ENCODE measurements at regions not wholly inside any gene's neighbourhood (a gene's known extent, or its start where the extent isn't known, plus 50 kb on each side); places are given as distances from the start of the nearest gene placed in this dataset.

GRCh38 chr16:13554005-13554404 lies 365.9 kb upstream of the ERCC4 start:
- Histone ChIP-seq H3K4me2 (ENCODE audit: insufficient read depth, low read length) (no peak overlapping the region), H2AFZ (ENCODE audit: low read depth, low read length) (no peak overlapping the region), H3K4me1 (replicated peaks in 1 of 2; ENCODE audit: control insufficient read depth in 2 of 2, insufficient read depth in 2 of 2, low read length in 2 of 2) (no peaks in the 10 kb centered on the region), H3K9me3 (replicated peaks; ENCODE audit: control insufficient read depth, insufficient read depth, low read depth, low read length) (no peaks in the 10 kb centered on the region), H4K20me1 (replicated peaks; ENCODE audit: control insufficient read depth, insufficient read depth, low read length) (no peaks in the 10 kb centered on the region), H3K27ac (ENCODE audit: extremely low read depth, low read depth, low read length) (no peak overlapping the region), H3K4me3 (no peak overlapping the region), H3K9me1 (ENCODE audit: control insufficient read depth, insufficient read depth, low read length) (no peaks in the 10 kb centered on the region), H3K79me2 (ENCODE audit: control insufficient read depth, insufficient read depth, low read length) (no peaks in the 10 kb centered on the region), H3K36me3 (ENCODE audit: control insufficient read depth, insufficient read depth, low read length) (no peaks in the 10 kb centered on the region), H3K27me3 (ENCODE audit: control insufficient read depth in 2 of 2, insufficient read depth in 2 of 2, low read length in 2 of 2) (peaks cover 0 to 7% of the 10 kb centered on the region in 2 experiments; a peak in 3 of 5 replicates), H3K9ac (ENCODE audit: insufficient read depth in 1 of 2, low read depth in 2 of 2, low read length in 2 of 2) (no peak overlapping the region)
- CTCF ChIA-PET (ENCODE audit: low intra/inter-chr PET ratio): no interaction called here
- no peak for TF ChIP-seq SLC30A9 (CRISPR knock-in tag; IDR thresholded peaks at IDR 0.05)
- TF ChIP-seq NFYB (IDR thresholded peaks at IDR 0.05; ENCODE audit: extremely low read depth, insufficient read length): peak; percentile 52
- peak; percentile 5 to 39 (median 37) for DNase-seq (ENCODE audit: extremely low read depth in 1 of 4, low spot score in 3 of 4)
- intact Hi-C loops (cut with micrococcal nuclease): no loop called here
- in situ Hi-C loops (cut with MboI): no loop called here
- no peak for FAIRE-seq
- POLR2A ChIA-PET: no interaction called here
- no peak for ATAC-seq
- BruUV-seq (replicated peaks): no TSS peak

GRCh38 chr16:13554643-13555042 lies 365.3 kb upstream of the ERCC4 start:
- ATAC-seq (no peak), FAIRE-seq (no peak)
- no peak for TF ChIP-seq NFXL1 (CRISPR knock-in tag; IDR thresholded peaks at IDR 0.05)
- TF ChIP-seq ZNF655 (CRISPR knock-in tag; IDR thresholded peaks at IDR 0.05): no peak
- no peak for TF ChIP-seq TRIM25 (IDR thresholded peaks at IDR 0.05; ENCODE audit: borderline replicate concordance)
- TF ChIP-seq PHTF2 (CRISPR knock-in tag; IDR thresholded peaks at IDR 0.05): no peak
- TF ChIP-seq KLF10 (CRISPR knock-in tag; IDR thresholded peaks at IDR 0.05): no peak
- TF ChIP-seq TCF7L2 (IDR thresholded peaks at IDR 0.05; ENCODE audit: low read depth, low read length): no peak
- no peak for TF ChIP-seq TAF1 (IDR thresholded peaks at IDR 0.05; ENCODE audit: control insufficient read depth, extremely low read depth, insufficient read depth, low read length, severe bottlenecking)
- no peak for TF ChIP-seq BRF1 (IDR thresholded peaks at IDR 0.05; ENCODE audit: borderline replicate concordance, extremely low read depth, insufficient read length)
- no peak for TF ChIP-seq SRF (CRISPR knock-in tag; IDR thresholded peaks at IDR 0.05)
- no peak for TF ChIP-seq GTF2A2 (tag; IDR thresholded peaks at IDR 0.05)
- TF ChIP-seq ZNF444 (CRISPR knock-in tag; IDR thresholded peaks at IDR 0.05): no peak
- no peak for TF ChIP-seq FOXM1 (IDR thresholded peaks at IDR 0.05; ENCODE audit: low read depth)
- TF ChIP-seq FOXM1 (CRISPR knock-in tag; IDR thresholded peaks at IDR 0.05; ENCODE audit: low read depth): no peak
- no peak for TF ChIP-seq HDAC6 (IDR thresholded peaks at IDR 0.05; ENCODE audit: low read depth, low read length)

More at GRCh38 chr16:13554643-13555042, 365.3 kb upstream of the ERCC4 start:
- no TSS peak for BruUV-seq (replicated peaks)
- Histone ChIP-seq H3K79me2 (ENCODE audit: control insufficient read depth, insufficient read depth, low read length) (no peaks in the 10 kb centered on the region), H3K36me3 (ENCODE audit: control insufficient read depth, insufficient read depth, low read length) (no peaks in the 10 kb centered on the region), H3K4me3 (no peak overlapping the region), H3K4me2 (ENCODE audit: insufficient read depth, low read length) (no peak overlapping the region), H3K9ac (ENCODE audit: insufficient read depth in 1 of 2, low read depth in 2 of 2, low read length in 2 of 2) (no peak overlapping the region), H2AFZ (ENCODE audit: low read depth, low read length) (no peak overlapping the region), H3K27ac (ENCODE audit: extremely low read depth, low read depth, low read length) (no peak overlapping the region), H3K27me3 (ENCODE audit: control insufficient read depth in 2 of 2, insufficient read depth in 2 of 2, low read length in 2 of 2) (peaks cover 0 to 7% of the 10 kb centered on the region in 2 experiments; a peak in 3 of 5 replicates), H4K20me1 (replicated peaks; ENCODE audit: control insufficient read depth, insufficient read depth, low read length) (no peaks in the 10 kb centered on the region), H3K4me1 (replicated peaks in 1 of 2; ENCODE audit: control insufficient read depth in 2 of 2, insufficient read depth in 2 of 2, low read length in 2 of 2) (no peaks in the 10 kb centered on the region), H3K9me3 (replicated peaks; ENCODE audit: control insufficient read depth, insufficient read depth, low read depth, low read length) (no peaks in the 10 kb centered on the region), H3K9me1 (ENCODE audit: control insufficient read depth, insufficient read depth, low read length) (no peaks in the 10 kb centered on the region)
- no peak for DNase-seq (ENCODE audit: extremely low read depth in 1 of 4, low spot score in 3 of 4)
- CTCF ChIA-PET (ENCODE audit: low intra/inter-chr PET ratio): no interaction called here
- in situ Hi-C loops (cut with MboI): no loop called here
- intact Hi-C loops (cut with micrococcal nuclease): no loop called here
- POLR2A ChIA-PET: no interaction called here
- 0% methylated on average over 5 of the region's 5 CpGs for WGBS (ENCODE audit: insufficient coverage, low coverage, missing lambda C conversion rate)
